Stomach smooth muscle (tissue), 2 donors: ENCODE measurements at regions not wholly inside any gene's neighbourhood (a gene's known extent, or its start where the extent isn't known, plus 50 kb on each side); places are given as distances from the start of the nearest gene placed in this dataset.

Source experiments
- H3K27ac ChIP-seq: one replicate; pipeline ENCODE4 v1.7.0; 2013; ENCODE audit warnings: mild to moderate bottlenecking, low read length, inconsistent platforms
- H3K27me3 ChIP-seq, 2 donors: one replicate each; pipeline ENCODE4 v1.7.0; 2013; ENCODE audit warnings: low read length in 2 of 2; ENCODE audit not compliant: insufficient read depth in 2 of 2, control insufficient read depth in 1 of 2
- H3K36me3 ChIP-seq, 2 donors: one replicate each; pipeline ENCODE4 v1.7.0; 2013; ENCODE audit warnings: low read length in 2 of 2; ENCODE audit not compliant: control insufficient read depth in 2 of 2, insufficient read depth in 2 of 2
- H3K4me1 ChIP-seq: one replicate; pipeline ENCODE4 v1.7.0; 2013; ENCODE audit warnings: low read length; ENCODE audit not compliant: control insufficient read depth, insufficient read depth
- H3K4me3 ChIP-seq, 2 donors: one replicate each; pipeline ENCODE4 v1.7.0; 2013; ENCODE audit warnings: low read length in 2 of 2
- H3K9ac ChIP-seq, 2 donors: one replicate each; pipeline ENCODE4 v1.7.0; 2013; ENCODE audit warnings: low read length in 2 of 2, mild to moderate bottlenecking in 1 of 2
- H3K9me3 ChIP-seq, 2 donors: one replicate each; pipeline ENCODE4 v1.7.0; 2013; ENCODE audit warnings: low read length in 2 of 2; ENCODE audit not compliant: control insufficient read depth in 2 of 2
- donor health status: healthy.
- donor health status: Pancreatic carcinoma.

DNA sequence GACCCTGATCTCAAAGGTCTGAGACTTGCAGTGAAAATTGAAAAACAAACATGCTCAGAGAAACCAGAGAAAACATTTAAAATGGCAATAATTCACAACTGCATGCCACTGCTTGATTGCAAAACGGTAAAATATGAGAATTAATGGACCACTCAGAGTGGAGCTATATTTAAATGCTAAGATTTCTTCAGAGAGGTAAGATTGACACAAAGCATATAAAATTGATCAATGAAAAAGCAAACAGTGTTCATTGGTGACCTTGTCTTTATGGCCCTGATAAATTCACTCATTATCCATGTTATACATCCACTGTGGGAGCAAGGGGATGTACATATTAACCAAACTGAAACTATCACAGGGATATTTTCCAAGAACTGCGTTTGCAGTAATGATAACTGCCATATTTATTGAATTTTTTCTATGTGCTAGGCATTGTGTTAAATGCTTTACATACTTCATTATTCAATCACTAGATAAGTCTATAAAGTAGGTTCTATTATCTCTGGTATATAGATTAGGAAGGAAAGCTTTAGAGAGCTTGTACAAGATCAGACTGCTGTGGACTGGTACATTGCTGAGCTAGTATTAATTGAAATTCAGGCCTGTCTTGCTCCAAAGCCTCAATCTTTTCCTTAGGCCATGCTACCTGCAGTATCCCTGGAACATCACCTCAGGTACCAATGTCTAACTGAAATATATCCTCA lies 113.9 kb upstream of the LMO3 start:
- Histone ChIP-seq H3K27ac (no peak overlapping the region), H3K27me3 (no peaks in the 10 kb centered on the region), H3K4me1 (no peaks in the 10 kb centered on the region), H3K9ac (no peak overlapping the region), H3K36me3 (no peaks in the 10 kb centered on the region), H3K9me3 (no peaks in the 10 kb centered on the region), H3K4me3 (no peak overlapping the region)

DNA sequence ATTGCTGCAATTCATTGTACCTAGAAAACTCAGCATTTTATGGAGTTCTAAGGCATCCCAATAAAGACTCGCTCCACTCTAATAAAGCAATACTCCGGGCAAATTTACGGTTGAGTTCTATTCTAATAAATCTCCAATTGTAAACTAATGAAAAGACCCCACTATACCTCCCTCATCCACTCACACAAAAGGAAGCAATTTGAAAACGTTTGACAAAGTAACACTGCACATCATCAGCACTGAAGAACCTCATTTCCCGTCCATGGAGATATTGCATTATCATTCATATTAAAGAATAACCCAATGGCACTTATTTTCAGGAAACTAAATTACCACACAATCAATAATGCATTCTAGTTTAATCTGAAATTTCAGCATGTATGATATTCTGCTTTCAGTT lies 111.0 kb upstream of the LMO3 start:
- Histone ChIP-seq H3K9me3 (no peaks in the 10 kb centered on the region), H3K4me3 (no peak overlapping the region), H3K27me3 (no peaks in the 10 kb centered on the region), H3K4me1 (no peaks in the 10 kb centered on the region), H3K27ac (no peak overlapping the region), H3K36me3 (no peaks in the 10 kb centered on the region), H3K9ac (no peak overlapping the region)

DNA sequence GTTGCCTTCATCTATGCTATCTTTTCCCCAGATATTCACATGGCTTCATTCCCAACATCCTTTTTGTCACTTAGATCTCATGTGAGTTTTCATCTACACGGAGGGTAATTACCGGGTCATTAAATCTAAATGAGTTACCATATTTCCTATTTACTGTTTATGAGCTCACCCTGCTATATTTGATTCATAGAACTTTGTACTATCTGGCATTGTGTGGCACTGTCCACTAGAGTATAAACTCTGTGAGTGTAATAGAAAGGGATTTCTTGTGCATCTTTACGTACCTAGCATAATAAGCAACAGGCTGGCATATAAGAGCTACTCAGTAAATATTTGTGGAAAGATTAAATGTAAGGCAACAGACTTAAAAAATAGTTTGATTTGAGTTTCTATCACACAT lies 86.1 kb upstream of the LMO3 start:
- H3K36me3 ChIP-seq = no peaks in the 10 kb centered on the region
- H3K9me3 ChIP-seq = peaks cover 2 to 3% of the 10 kb centered on the region in 2 donors
- H3K27ac ChIP-seq = no peak overlapping the region
- no peak overlapping the region for H3K4me3 ChIP-seq
- no peaks in the 10 kb centered on the region for H3K4me1 ChIP-seq
- H3K9ac ChIP-seq = no peak overlapping the region
- no peaks in the 10 kb centered on the region for H3K27me3 ChIP-seq

DNA sequence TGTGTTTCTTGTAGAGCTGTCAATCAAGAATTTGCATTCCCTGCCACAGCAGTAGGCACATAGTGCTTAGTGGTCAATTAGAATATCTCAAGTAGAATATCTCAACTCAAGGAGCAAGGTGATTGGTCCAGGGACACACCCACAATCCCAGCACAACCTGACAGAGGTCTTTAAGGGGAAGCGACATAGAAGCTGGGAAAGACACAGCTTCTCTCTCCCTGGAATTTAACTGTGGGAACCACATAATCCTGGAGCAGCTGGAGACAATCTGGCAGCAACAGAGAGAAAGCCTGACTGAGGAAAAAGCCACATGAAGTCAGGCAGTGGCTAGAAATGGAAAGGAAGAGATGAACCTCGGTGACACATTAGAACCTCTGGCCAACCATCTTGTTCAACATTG lies 85.7 kb upstream of the LMO3 start:
- no peaks in the 10 kb centered on the region for H3K4me1 ChIP-seq
- no peak overlapping the region for H3K9ac ChIP-seq
- no peak overlapping the region for H3K4me3 ChIP-seq
- H3K27ac ChIP-seq = no peak overlapping the region
- H3K36me3 ChIP-seq = no peaks in the 10 kb centered on the region
- no peaks in the 10 kb centered on the region for H3K27me3 ChIP-seq
- peaks cover 0 to 2% of the 10 kb centered on the region in 2 donors for H3K9me3 ChIP-seq

DNA sequence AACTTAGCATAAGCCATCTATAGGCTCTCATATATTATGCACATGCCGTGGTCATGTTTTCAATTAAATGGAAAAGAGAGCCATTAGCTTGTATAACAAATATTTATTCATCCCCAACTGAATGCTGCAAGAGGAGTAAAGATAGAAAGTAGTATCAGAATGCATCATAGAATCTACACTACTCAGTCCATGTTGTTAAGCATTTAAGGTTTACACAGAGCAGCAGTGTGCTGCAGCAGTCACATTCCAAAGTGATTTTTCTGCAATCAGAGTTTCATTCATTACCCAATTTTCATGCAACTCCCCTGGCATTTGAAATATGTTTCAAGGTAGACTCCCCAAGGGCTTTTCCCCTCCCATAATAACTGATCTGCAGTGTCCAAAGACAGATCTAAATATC lies 82.2 kb upstream of the LMO3 start:
- no peaks in the 10 kb centered on the region for H3K27me3 ChIP-seq
- H3K4me3 ChIP-seq = no peak overlapping the region
- no peak overlapping the region for H3K27ac ChIP-seq
- no peaks in the 10 kb centered on the region for H3K4me1 ChIP-seq
- no peak overlapping the region for H3K9ac ChIP-seq
- H3K36me3 ChIP-seq = no peaks in the 10 kb centered on the region
- no peaks in the 10 kb centered on the region for H3K9me3 ChIP-seq

DNA sequence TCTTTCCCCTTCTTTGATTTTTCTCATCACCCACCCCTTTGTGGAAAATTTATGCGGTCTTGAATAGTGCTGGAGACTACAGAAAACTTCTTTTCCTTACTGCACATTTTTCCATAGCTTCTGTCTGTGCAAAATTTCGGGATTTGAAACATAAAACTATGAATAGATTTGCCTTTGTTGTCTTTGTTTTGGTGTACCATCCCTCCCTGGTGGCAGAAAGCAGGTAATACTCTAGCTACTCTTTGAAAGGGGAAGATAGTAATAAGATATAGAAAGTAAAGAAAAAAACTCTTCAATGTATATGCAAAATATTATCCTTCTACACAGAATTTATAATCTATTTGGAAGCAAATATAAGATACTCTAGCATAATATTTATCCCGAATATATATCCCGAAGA lies 79.1 kb upstream of the LMO3 start:
- Histone ChIP-seq H3K36me3 (no peaks in the 10 kb centered on the region), H3K9me3 (no peaks in the 10 kb centered on the region), H3K27me3 (no peaks in the 10 kb centered on the region), H3K4me1 (no peaks in the 10 kb centered on the region), H3K4me3 (no peak overlapping the region), H3K27ac (no peak overlapping the region), H3K9ac (no peak overlapping the region)

DNA sequence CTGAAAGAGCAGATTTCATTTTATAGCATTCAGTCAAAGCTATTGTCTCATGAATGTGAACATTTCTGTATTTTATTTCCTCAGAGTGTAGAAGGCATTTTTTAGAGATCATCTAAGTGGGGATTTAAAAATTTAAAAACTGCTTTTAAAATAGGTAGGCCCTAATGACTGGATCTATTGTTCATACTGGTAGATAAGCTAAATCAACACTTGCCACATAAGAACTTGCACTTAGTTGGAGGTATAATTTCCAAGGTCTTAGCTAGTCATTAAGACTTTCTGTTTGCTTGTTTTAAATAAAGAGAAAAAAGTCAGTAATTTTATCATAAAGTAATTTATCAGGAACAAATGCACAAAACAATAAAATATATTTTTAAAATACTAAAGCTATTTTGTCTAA lies 75.2 kb upstream of the LMO3 start:
- Histone ChIP-seq H3K4me1 (no peaks in the 10 kb centered on the region), H3K4me3 (no peak overlapping the region)

DNA sequence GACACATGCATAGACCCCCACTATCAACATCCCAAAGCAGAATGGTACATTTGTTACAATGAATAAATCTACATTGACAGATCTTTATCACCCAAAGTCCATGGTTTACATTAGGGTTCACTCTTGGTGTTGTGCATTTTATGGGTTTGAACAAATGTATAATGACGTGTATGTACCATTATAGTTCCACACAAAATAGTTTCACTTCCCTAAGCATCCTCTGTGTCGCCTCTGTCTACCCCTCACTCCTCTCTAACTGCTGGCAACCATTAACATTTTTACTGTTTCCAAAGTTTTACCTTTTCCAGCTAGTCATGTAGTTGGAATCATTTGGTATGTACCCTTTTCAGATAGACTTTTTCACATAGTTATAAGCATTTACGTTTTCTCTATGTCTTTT lies 69.5 kb upstream of the LMO3 start:
- Histone ChIP-seq H3K4me1 (no peaks in the 10 kb centered on the region), H3K27ac (no peak overlapping the region), H3K36me3 (no peaks in the 10 kb centered on the region), H3K9ac (no peak overlapping the region), H3K4me3 (no peak overlapping the region), H3K27me3 (no peaks in the 10 kb centered on the region), H3K9me3 (no peaks in the 10 kb centered on the region)

More for the DNA sequence above, 75.2 kb upstream of the LMO3 start:
- Histone ChIP-seq H3K27me3 (no peaks in the 10 kb centered on the region), H3K36me3 (no peaks in the 10 kb centered on the region), H3K9me3 (no peaks in the 10 kb centered on the region), H3K9ac (no peak overlapping the region), H3K27ac (no peak overlapping the region)

DNA sequence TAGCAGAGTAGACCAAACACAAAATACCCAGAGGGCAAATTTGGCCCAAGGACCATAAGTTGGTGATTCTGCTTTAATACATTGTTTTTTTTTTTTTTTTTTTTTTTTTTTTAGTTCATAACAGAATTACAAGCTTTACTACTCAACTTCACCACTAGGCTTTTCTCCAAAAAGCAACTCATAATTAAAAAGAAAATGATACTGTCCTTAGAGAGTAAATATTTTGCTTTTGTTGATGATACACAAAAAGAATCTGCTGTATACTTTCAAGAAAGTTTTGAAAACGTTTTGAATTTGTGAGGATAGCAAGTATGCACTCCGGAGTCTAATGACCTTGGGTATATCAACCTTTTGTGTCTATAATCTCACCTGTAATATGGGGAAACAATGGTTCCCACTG lies 68.9 kb upstream of the LMO3 start:
- Histone ChIP-seq H3K27me3 (no peaks in the 10 kb centered on the region), H3K4me1 (no peaks in the 10 kb centered on the region), H3K36me3 (no peaks in the 10 kb centered on the region), H3K9ac (no peak overlapping the region), H3K9me3 (no peaks in the 10 kb centered on the region), H3K27ac (no peak overlapping the region), H3K4me3 (no peak overlapping the region)

DNA sequence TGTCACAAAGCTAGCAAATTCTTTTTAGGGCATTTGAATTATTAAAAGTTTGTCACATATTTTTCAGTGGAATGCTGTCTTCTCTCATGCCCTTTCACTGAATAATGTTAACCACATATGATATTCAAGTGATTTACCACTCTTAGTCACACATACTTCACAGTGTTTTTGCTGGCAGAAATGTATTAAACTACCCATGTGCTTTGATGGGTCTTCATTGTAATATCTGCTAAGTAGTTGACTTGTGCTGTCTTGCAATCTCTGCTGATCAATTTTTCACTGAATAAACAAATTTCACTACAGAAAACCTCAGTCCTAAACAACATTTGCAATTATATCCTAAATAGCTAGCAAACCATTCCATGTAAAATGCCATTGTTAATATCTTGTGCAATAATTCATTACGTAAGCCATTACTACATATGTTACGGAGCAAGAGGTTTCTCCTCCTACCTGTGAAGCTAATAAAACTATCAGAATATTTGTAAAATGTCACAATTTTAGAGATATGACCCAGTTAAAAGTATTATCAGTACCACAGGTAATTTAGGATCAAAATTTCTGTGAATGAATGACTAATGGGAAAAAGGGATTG lies 64.6 kb upstream of the LMO3 start:
- Histone ChIP-seq H3K36me3 (no peaks in the 10 kb centered on the region), H3K27me3 (no peaks in the 10 kb centered on the region), H3K27ac (no peak overlapping the region), H3K9me3 (no peaks in the 10 kb centered on the region), H3K9ac (no peak overlapping the region), H3K4me1 (no peaks in the 10 kb centered on the region), H3K4me3 (no peak overlapping the region)

DNA sequence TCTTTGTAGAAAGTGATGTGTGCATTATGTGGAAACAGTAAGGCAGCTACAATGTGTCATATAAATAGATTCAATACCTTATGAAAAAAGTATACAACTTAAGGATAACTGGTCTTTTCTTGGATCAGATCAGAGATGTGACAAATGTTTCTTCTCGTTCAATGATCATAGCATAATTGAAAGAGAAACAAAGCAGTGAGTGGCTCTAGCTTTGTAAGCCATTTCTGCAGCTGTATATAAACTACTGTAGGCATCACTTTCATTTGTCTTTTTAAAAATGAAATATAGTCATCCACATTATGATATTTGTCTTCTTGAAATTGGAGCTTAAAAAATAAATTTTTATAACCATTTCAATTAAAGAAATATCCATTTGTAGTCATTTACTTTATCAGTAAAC lies 63.8 kb upstream of the LMO3 start:
- H3K9ac ChIP-seq = no peak overlapping the region
- H3K9me3 ChIP-seq = no peaks in the 10 kb centered on the region
- no peak overlapping the region for H3K27ac ChIP-seq
- no peaks in the 10 kb centered on the region for H3K4me1 ChIP-seq
- no peak overlapping the region for H3K4me3 ChIP-seq
- H3K36me3 ChIP-seq = no peaks in the 10 kb centered on the region
- H3K27me3 ChIP-seq = no peaks in the 10 kb centered on the region
